ENCODE measurements at regions not wholly inside any gene's neighbourhood (a gene's known extent, or its start where the extent isn't known, plus 50 kb on each side); places are given as distances from the start of the nearest gene placed in this dataset.

DNA sequence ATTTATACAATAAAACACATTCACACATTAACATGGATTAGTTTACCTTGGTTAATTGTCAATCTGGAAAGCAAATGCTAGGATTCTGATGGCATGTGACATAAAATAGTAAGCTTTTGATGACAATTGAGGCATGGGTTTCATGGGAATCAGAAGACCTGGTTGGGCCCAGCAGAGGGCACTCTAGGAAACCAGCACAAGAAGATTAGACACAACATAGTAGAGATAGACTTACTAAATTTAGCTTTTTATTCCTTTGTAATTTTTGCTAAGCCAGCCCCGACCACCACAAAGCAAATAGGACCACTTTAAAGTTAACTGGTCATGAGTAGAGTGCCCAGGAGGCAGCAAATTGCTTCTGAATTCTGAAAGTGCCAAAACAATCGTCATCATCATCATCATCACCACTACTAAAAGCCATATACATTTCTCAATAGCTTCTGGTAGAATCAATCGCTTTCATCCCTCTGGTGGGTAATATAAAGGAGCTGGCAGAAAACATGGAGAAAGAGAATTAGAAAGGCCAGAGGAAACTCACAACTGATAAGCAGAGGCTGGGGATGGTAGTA lies 163.2 kb downstream of the ARRDC3 start:
- TF ChIP-seq, protein P1, sequence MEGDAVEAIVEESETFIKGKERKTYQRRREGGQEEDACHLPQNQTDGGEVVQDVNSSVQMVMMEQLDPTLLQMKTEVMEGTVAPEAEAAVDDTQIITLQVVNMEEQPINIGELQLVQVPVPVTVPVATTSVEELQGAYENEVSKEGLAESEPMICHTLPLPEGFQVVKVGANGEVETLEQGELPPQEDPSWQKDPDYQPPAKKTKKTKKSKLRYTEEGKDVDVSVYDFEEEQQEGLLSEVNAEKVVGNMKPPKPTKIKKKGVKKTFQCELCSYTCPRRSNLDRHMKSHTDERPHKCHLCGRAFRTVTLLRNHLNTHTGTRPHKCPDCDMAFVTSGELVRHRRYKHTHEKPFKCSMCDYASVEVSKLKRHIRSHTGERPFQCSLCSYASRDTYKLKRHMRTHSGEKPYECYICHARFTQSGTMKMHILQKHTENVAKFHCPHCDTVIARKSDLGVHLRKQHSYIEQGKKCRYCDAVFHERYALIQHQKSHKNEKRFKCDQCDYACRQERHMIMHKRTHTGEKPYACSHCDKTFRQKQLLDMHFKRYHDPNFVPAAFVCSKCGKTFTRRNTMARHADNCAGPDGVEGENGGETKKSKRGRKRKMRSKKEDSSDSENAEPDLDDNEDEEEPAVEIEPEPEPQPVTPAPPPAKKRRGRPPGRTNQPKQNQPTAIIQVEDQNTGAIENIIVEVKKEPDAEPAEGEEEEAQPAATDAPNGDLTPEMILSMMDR (IDR thresholded peaks at IDR 0.05): no peak
- TF ChIP-seq POLR2AphosphoS5 (IDR thresholded peaks at IDR 0.05): no peak
- no peak for TF ChIP-seq POLR2A (IDR thresholded peaks at IDR 0.05)
- TF ChIP-seq EP300 (IDR thresholded peaks at IDR 0.05): no peak
